IgD-negative memory B cell (primary cell): ENCODE measurements at regions not wholly inside any gene's neighbourhood (a gene's known extent, or its start where the extent isn't known, plus 50 kb on each side); places are given as distances from the start of the nearest gene placed in this dataset.
"Not testable (repeated sequence)": the region's sequence is repeated elsewhere in the genome, so short reads cannot be mapped to it uniquely, and the experiment has no call there.

ENCODE experiments used
- H3K27ac Mint-ChIP-seq, 3 donors: one replicate each; pipeline ENCODE4 v1.8.0; 2020 to 2022; ENCODE audit warnings: mild to moderate bottlenecking in 3 of 3, mixed read lengths in 3 of 3, moderate library complexity in 1 of 3
- H3K27me3 Mint-ChIP-seq: one replicate; pipeline ENCODE4 v1.8.0; 2021; ENCODE audit warnings: mixed read lengths
- H3K36me3 Mint-ChIP-seq: one replicate; pipeline ENCODE4 v1.8.0; 2020; ENCODE audit warnings: mild to moderate bottlenecking, mixed read lengths
- H3K4me1 Mint-ChIP-seq, 3 donors: one replicate each; pipeline ENCODE4 v1.8.0; 2020 to 2022; ENCODE audit warnings: mixed read lengths in 3 of 3, mild to moderate bottlenecking in 1 of 3
- H3K4me3 Mint-ChIP-seq, 4 donors: one replicate each; pipeline ENCODE4 v1.8.0; 2020 to 2022; ENCODE audit warnings: mild to moderate bottlenecking in 4 of 4, mixed read lengths in 4 of 4, moderate library complexity in 3 of 4
- H3K9me3 Mint-ChIP-seq, 3 donors: one replicate each; pipeline ENCODE4 v1.8.0; 2020 to 2021; ENCODE audit warnings: mixed read lengths in 3 of 3, mild to moderate bottlenecking in 1 of 3

DNA sequence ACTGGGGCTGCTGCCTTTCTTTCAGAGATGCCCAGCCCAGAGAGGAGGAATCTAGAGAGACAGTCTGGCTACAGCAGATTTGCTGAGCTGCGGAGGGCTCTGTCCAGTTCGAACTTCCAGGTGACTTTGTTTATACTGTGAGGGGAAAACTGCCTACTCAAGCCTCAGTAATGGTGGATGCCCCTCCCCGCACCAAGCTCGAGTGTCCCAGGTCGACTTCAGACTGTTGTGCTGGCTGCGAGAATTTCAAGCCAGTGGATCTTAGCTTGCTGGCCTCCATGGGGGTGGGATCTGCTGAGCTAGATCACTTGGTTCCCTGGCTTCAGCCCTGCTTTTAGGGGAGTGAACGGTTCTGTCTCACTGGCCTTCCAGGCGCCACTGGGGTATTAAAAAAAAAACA, 163.1 kb downstream of the GATB start:
- H3K4me1 Mint-ChIP-seq, H3K9me3 Mint-ChIP-seq, H3K36me3 Mint-ChIP-seq, H3K4me3 Mint-ChIP-seq, H3K27ac Mint-ChIP-seq, H3K27me3 Mint-ChIP-seq: not testable (repeated sequence)

- Mint-ChIP-seq H3K4me3 (no peak overlapping the region), H3K9me3 (no peaks in the 10 kb centered on the region), H3K4me1 (no peaks in the 10 kb centered on the region), H3K36me3 (no peaks in the 10 kb centered on the region), H3K27me3 (peaks cover 2% of the 10 kb centered on the region), H3K27ac (no peak overlapping the region)
Observed at GRCh38 chr4:151599863-151600262, 160.9 kb downstream of the GATB start.

DNA sequence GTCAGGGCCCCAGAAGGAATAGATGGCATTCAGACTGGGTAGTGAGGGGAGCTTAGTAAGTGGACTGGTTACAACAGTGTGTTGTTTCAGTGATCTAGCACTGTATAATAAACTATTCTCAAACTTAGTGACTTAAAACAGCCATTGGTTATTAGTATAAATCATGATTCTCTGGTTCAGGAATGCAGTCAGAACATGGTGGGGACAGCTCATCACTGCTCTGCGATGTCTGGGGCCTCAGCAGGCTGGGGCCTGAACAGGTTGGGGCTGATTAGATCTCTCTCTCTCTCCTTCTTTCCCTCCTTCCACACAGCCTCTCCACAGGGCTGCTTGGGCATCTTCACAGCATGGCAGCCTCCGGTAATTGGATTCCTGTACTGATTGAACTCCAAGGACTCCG, 160.4 kb downstream of the GATB start:
- H3K4me3 Mint-ChIP-seq: no peak overlapping the region
- H3K27ac Mint-ChIP-seq: no peak overlapping the region
- H3K4me1 Mint-ChIP-seq: no peaks in the 10 kb centered on the region
- no peaks in the 10 kb centered on the region for H3K9me3 Mint-ChIP-seq
- no peaks in the 10 kb centered on the region for H3K36me3 Mint-ChIP-seq
- H3K27me3 Mint-ChIP-seq: peaks cover 2% of the 10 kb centered on the region

- Mint-ChIP-seq H3K27ac (no peak overlapping the region), H3K9me3 (no peaks in the 10 kb centered on the region), H3K36me3 (no peaks in the 10 kb centered on the region), H3K4me1 (no peaks in the 10 kb centered on the region), H3K4me3 (no peak overlapping the region), H3K27me3 (peaks cover 2% of the 10 kb centered on the region)
Observed at GRCh38 chr4:151603377-151603776, 157.4 kb downstream of the GATB start.

DNA sequence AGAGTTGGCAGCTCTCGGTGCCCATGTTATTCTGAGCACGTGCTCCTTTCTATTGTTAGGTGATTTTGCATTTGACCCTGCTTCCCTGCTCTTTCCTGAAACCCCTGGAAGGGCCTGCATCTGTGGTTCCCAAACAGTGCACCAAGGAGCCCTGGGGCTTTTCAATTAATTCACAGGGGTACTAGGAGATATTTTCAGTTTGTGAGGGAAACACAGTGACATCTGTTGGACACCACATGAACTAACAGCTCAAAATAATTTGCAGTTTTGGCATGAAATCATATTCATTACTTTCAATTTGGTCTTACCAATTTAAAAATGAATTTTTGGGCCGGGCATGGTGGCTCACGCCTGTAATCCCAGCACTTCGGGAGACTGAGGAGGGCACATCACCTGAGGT, 156.6 kb downstream of the GATB start:
- Mint-ChIP-seq H3K4me1 (no peaks in the 10 kb centered on the region), H3K36me3 (no peaks in the 10 kb centered on the region), H3K9me3 (no peaks in the 10 kb centered on the region), H3K4me3 (no peak overlapping the region), H3K27me3 (peaks cover 2% of the 10 kb centered on the region), H3K27ac (no peak overlapping the region)

GRCh38 chr4:151605215-151605614, 155.6 kb downstream of the GATB start:
- H3K4me3 Mint-ChIP-seq: no peak overlapping the region
- H3K9me3 Mint-ChIP-seq: no peaks in the 10 kb centered on the region
- no peak overlapping the region for H3K27ac Mint-ChIP-seq
- H3K4me1 Mint-ChIP-seq: no peaks in the 10 kb centered on the region
- no peaks in the 10 kb centered on the region for H3K36me3 Mint-ChIP-seq
- peaks cover 2% of the 10 kb centered on the region for H3K27me3 Mint-ChIP-seq

GRCh38 chr4:151606061-151606460, 154.7 kb downstream of the GATB start:
- Mint-ChIP-seq H3K27me3 (peaks cover 3% of the 10 kb centered on the region), H3K36me3 (no peaks in the 10 kb centered on the region), H3K4me1 (no peaks in the 10 kb centered on the region), H3K9me3 (no peaks in the 10 kb centered on the region), H3K27ac (no peak overlapping the region), H3K4me3 (no peak overlapping the region)

- no peak overlapping the region for H3K27ac Mint-ChIP-seq
- no peaks in the 10 kb centered on the region for H3K9me3 Mint-ChIP-seq
- H3K36me3 Mint-ChIP-seq: no peaks in the 10 kb centered on the region
- peaks cover 4% of the 10 kb centered on the region for H3K27me3 Mint-ChIP-seq
- no peak overlapping the region for H3K4me3 Mint-ChIP-seq
- H3K4me1 Mint-ChIP-seq: no peaks in the 10 kb centered on the region
Observed at GRCh38 chr4:151610229-151610628, 150.6 kb downstream of the GATB start.

DNA sequence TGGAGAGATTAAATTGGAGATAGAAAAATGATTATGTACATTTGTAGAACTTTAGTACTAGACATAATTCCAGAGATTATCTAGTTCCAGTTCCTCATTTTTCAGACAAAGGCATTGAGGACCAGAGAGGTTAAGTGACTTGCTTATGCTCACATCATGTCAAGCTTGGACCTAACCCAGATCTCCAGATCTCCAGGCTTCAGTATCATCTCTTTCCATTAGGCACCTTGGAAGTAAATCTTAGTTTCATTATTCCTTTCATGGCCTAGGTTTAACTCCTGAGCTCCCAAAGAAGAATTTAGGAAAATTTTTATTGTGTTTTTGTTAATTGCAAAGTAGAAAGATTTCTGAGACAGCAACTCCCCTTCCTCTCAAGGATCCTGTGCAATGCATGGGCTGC, 148.8 kb downstream of the GATB start:
- H3K4me1 Mint-ChIP-seq: no peaks in the 10 kb centered on the region
- H3K36me3 Mint-ChIP-seq: no peaks in the 10 kb centered on the region
- H3K9me3 Mint-ChIP-seq: no peaks in the 10 kb centered on the region
- H3K27me3 Mint-ChIP-seq: peaks cover 8% of the 10 kb centered on the region
- H3K4me3 Mint-ChIP-seq: no peak overlapping the region
- H3K27ac Mint-ChIP-seq: no peak overlapping the region

DNA sequence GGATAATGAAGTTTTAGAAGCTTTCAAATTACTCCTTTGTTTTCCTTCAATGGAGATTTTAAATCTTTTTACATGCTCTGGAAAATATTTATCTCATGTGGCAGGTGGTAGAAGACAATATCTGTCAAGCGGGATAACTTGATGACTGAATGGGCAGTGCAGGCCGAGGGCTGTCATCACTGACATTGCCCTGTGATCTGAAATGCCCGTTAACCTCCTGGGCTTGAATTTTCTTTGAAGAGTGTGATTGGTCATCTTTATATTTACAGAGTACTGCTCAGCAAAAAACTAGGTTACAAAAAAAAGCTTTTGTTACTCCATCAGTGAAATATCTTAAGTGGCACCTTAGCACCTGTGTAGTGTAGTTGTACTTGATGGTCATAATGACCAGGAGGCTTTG, 147.5 kb downstream of the GATB start:
- Mint-ChIP-seq H3K4me1 (peaks cover 0 to 2% (median 0%) of the 10 kb centered on the region in 3 donors), H3K4me3 (no peak overlapping the region)

GRCh38 chr4:151614561-151614960, 146.2 kb downstream of the GATB start:
- Mint-ChIP-seq H3K27ac (no peak overlapping the region), H3K4me1 (peaks cover 0 to 2% (median 0%) of the 10 kb centered on the region in 3 donors), H3K36me3 (no peaks in the 10 kb centered on the region), H3K27me3 (peaks cover 13% of the 10 kb centered on the region), H3K4me3 (no peak overlapping the region), H3K9me3 (no peaks in the 10 kb centered on the region)

More for the DNA sequence above, 147.5 kb downstream of the GATB start:
- Mint-ChIP-seq H3K27me3 (peaks cover 11% of the 10 kb centered on the region), H3K27ac (no peak overlapping the region), H3K9me3 (no peaks in the 10 kb centered on the region), H3K36me3 (no peaks in the 10 kb centered on the region)

- peaks cover 0 to 2% (median 0%) of the 10 kb centered on the region in 3 donors for H3K4me1 Mint-ChIP-seq
- H3K27me3 Mint-ChIP-seq: peaks cover 8% of the 10 kb centered on the region
- no peak overlapping the region for H3K27ac Mint-ChIP-seq
- H3K4me3 Mint-ChIP-seq: no peak overlapping the region
- H3K9me3 Mint-ChIP-seq: no peaks in the 10 kb centered on the region
- H3K36me3 Mint-ChIP-seq: no peaks in the 10 kb centered on the region
Observed at GRCh38 chr4:151618858-151619257, 141.9 kb downstream of the GATB start.

DNA sequence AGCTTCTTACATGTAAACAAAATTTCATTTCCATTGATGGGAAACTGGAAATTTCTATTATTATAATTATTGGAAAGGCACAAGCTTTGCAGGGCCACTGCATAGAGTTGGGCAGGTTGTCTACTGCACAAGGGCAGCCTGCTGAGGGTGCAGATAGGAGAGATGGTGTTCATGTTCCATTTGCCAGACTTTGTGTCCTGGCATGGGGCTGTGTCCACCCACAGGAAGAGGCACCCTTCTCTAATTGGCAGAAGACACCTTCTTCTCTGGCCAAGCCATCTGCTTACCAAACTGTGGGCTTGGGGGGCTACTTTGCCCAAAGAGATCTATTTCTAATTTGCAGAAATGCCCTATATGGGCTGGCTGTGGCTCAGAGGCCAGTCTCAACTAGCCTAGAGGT, 140.7 kb downstream of the GATB start:
- H3K27ac Mint-ChIP-seq: no peak overlapping the region
- peaks cover 0 to 2% (median 0%) of the 10 kb centered on the region in 3 donors for H3K4me1 Mint-ChIP-seq
- no peaks in the 10 kb centered on the region for H3K9me3 Mint-ChIP-seq
- peaks cover 11% of the 10 kb centered on the region for H3K27me3 Mint-ChIP-seq
- H3K4me3 Mint-ChIP-seq: no peak overlapping the region
- H3K36me3 Mint-ChIP-seq: no peaks in the 10 kb centered on the region
